ENCODE measurements at regions not wholly inside any gene's neighbourhood (a gene's known extent, or its start where the extent isn't known, plus 50 kb on each side); places are given as distances from the start of the nearest gene placed in this dataset.
"Not testable (repeated sequence)": the region's sequence is repeated elsewhere in the genome, so short reads cannot be mapped to it uniquely, and the experiment has no call there.

- DNase-seq = not testable (repeated sequence)
Measured at GRCh38 chr7:3162798-3163197, 119.1 kb upstream of the CARD11 start.

GRCh38 chr7:3164380-3164792, 120.7 kb upstream of the CARD11 start:
- no peak for DNase-seq

DNA sequence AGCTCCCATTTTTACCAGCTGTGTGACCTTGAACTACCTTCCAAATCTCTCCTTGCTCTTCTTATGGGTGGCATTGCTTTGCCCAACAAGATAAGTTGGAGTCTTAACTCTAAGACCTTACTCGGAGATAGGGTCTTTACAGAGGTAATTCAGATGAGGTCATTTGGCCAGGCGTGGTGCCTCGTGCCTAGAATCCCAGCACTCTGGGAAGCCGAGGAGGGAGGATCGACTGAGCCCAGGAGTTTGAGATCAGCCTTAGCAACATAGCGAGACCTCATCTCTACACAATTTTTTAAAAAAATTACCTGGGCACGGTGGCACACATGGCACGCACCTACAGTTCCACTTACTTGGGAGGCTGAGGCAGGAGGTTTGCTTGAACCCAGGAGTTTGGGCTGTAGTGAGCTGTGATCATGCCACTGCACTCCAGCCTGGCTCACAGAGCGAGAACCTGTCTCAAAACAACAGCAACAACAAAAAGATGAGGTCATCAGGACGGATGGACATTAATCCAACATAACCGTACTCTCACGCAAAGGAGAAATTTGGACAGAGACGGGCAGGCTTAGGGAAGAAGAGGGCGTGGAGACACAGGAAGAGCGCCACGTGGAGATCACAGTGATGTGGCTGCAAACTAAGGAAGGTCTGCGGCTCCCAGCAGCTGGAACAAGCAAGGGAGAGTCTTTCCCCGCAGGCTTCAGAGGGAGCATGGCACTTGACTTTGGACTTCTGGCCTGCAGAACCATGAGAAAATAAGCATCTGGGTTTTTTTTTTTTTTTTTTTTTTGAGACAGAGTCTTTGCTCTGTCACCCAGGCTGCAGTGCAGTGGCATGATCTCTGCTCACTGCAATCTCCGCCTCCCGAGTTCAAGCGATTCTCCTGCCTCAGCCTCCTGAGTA, 122.3 kb upstream of the CARD11 start:
- DNase-seq = no peak

- no peak for DNase-seq
Measured at GRCh38 chr7:3167551-3167950, 123.9 kb upstream of the CARD11 start.

- DNase-seq = no peak
Measured at GRCh38 chr7:3168370-3168769, 124.7 kb upstream of the CARD11 start.

- no peak for DNase-seq
Measured at GRCh38 chr7:3168869-3169268, 125.2 kb upstream of the CARD11 start.

DNA sequence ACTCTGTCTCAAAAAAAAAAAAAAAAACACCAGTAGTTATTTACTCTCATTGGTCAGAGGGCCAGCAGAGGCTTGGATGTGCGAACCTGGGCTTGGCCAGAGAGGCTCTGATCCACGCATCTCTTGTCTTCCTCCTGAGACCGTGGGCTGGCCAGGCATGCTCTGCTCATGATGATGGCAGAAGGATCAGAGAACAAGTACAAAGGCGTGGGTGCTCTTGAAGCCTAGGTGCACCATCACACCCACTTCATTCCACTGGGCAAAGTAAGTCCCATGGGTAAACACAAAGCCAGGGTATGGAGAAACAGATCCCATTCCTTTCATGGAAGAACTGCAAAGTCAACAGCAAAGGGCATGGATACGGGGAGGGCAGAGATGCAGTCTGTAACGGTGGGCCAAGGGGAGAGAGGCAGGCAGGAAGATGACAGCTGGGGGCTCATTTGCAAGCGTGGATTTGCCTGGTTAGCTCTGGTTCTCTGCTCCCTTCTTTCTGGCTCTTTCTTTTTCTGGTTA, 128.2 kb upstream of the SDK1 start:
- DNase-seq = no peak

- DNase-seq = no peak
Measured at GRCh38 chr7:3174515-3175284, 126.4 kb upstream of the SDK1 start.

- DNase-seq = no peak
Measured at GRCh38 chr7:3175285-3175902, 125.7 kb upstream of the SDK1 start.

GRCh38 chr7:3176112-3177000, 124.7 kb upstream of the SDK1 start:
- DNase-seq = no peak

GRCh38 chr7:3177271-3177670, 123.8 kb upstream of the SDK1 start:
- no peak for DNase-seq

DNA sequence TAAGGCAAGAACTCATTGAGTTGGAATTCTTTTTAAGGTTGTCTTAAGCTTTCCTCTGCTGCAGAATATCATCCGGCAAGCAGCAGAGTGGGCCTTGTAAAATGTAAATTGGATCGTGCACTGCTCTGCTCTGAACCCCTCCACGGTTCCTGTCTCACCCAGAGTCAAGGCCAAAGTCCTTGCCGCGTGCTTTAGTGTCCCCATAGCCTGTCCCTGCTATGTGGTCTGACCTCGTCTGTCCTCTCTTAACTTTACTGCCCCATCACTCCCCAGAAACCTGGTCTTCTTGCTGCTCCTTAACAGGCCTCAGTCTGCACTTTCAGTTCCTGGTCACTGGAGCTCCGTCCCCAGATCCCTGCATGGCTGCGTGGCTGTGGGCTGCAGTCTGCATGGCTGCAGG, 121.6 kb upstream of the SDK1 start:
- no peak for DNase-seq

DNA sequence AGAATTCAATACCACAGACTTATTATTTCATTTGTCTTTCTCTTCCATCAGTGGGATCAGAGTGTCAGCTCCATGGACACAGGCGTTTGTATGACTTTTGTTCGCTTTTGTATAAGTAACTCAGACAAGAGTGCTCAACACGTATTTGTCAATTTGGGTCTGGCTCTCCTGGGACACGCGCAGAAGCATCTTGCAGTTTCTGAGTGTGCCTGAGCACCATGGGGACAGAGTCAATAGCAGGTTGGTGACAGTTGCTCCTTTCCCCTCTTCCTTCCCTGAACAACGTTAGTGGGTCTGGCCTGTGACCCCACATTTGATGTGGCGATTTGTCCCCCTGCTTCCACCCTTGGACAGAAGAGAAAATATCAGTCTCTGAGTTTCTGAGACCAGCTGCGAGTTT, 120.4 kb upstream of the SDK1 start:
- DNase-seq = no peak

- DNase-seq = not testable (repeated sequence)
Measured at GRCh38 chr7:3182055-3182454, 119.0 kb upstream of the SDK1 start.

DNA sequence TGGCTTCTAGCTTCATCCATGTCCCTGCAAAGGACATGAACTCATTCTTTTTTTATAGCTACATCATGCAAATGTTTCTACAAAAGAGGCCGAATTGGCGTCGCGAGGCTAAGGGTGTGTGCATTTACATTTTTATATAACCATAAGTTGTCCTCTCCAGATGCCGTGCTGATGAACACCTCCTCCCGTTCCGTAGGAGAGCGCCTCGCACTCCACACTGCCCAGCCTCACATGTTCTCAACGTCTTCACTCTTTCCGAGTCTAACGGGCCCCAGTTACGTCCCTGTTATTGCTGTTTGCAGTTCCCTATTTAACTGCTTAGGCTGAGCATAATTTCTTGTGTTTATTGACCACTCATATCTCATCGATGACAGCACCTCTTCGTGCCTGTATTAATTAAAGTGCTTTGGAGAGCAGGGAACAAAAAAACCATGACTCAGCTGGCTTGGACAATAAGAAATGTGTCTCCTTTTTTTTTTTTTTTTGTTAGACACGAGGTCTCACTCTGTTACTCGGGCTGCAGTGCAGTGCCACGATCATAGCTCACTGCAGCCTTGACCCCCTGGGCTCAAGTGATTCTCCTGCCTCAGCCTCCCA, 113.5 kb upstream of the SDK1 start:
- DNase-seq = no peak

GRCh38 chr7:3188946-3189345, 112.1 kb upstream of the SDK1 start:
- DNase-seq = no peak

- no peak for DNase-seq
Measured at GRCh38 chr7:3191548-3191947, 109.5 kb upstream of the SDK1 start.

GRCh38 chr7:3192669-3193068, 108.4 kb upstream of the SDK1 start:
- no peak for DNase-seq

DNA sequence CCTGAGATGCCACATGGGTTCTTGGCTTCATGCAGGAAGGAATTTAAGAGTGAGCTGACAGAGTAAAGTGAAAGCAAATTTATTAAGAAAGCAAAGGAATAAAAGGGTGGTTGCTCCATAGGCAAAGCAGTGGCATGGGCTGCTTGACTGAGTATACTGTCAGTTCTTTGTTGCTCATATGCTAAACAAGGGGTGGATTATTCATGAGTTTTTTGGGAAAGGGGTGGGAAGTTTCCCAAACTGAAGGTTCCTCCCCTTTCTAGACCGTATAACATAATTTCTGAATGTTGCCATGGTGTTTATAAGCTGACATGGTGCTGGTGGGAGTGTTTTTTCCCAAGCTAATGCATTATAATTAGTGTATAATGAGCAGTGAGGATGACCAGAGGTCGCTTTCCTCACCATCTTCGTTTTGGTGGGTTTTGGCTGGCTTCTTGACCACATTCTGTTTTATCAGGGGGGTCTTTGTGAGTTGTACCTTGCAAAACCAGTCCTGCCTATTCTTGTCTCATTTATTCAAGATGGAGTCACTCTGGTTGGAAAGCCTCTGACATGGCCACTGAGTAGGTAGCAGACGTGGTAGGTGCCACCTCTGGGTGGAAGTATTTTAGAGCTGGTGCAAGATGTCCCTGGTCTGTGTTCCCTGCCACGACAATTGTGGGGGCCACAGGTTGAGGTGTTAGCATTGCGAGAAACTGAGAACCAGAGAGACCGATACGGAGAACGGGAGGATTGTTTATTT, 107.5 kb upstream of the SDK1 start:
- no peak for DNase-seq

DNA sequence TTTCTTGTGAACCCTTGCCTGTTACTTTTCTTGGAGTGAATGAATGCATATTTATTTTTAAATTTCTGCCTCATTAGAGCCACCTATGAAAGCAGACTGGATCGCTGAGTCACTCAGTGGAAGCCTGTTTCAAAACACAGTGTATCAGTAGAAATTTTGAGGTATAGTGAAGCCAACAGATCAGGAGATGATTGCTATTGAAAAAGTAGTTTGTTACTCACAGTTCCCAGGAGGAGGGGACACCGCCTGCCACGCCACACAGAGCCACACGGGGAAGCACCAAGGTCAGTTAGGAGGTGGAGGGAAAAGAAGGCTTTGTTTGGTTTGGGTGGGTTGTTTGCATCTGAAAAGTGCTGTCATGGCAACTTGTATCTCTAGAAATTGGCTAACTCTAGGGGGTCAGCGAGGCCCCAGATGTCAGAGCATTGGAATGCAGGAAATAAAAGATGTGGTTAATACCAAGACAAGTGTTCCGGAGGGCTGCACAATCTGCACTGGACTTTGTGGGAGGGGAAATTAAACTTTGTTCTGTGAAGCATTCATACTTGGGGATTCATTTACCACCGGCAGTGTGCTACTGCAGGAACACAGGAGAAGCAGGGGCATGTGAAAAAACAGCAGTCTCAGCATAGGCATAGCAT, 106.4 kb upstream of the SDK1 start:
- no peak for DNase-seq

All from hindlimb muscle (tissue), 1 donor.